ENCODE measurements at regions not wholly inside any gene's neighbourhood (a gene's known extent, or its start where the extent isn't known, plus 50 kb on each side); places are given as distances from the start of the nearest gene placed in this dataset.

DNA sequence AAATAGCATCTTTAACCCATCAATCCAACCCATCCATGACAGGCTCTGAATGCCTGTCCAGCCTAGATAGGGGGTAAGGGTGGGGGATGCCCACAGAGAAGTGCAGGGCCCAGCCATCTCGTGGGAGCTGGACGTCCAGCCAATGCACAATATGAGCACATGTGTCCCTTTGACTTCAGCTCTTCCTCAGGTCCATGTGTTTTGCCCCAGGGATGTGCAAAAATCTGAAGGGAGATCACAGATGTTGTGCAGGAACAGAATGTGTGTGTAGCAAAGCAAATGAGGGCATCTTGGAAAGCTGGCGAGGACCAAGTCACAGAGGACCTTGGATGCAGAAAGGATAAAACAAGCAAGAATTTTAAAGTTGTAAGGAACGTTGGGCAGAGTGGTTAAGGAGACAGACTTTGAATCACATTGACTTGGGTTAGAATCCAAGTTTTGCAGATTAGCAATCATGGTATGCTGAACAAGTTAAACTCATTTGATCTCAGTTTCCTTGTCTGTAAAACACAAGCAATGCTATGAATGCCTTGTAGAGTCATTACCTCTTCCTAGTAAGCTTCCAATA is 104.5 kb downstream of the TTC32 start:
- no peak overlapping the region for H2AFZ ChIP-seq (ENCODE audit: low read length)
- no peaks in the 10 kb centered on the region for H4K20me1 ChIP-seq (ENCODE audit: insufficient read depth, low read length)
- H3K79me2 ChIP-seq (ENCODE audit: insufficient read depth, low read length): no peaks in the 10 kb centered on the region
- no peaks in the 10 kb centered on the region for H3K4me1 ChIP-seq (ENCODE audit: insufficient read depth, low read length, severe bottlenecking)
- no peaks in the 10 kb centered on the region for H3K27me3 ChIP-seq (ENCODE audit: insufficient read depth, low read length)
- TF ChIP-seq EZH2 (IDR thresholded peaks at IDR 0.05; ENCODE audit: borderline replicate concordance, low read length): no peak
- TF ChIP-seq, protein P1, sequence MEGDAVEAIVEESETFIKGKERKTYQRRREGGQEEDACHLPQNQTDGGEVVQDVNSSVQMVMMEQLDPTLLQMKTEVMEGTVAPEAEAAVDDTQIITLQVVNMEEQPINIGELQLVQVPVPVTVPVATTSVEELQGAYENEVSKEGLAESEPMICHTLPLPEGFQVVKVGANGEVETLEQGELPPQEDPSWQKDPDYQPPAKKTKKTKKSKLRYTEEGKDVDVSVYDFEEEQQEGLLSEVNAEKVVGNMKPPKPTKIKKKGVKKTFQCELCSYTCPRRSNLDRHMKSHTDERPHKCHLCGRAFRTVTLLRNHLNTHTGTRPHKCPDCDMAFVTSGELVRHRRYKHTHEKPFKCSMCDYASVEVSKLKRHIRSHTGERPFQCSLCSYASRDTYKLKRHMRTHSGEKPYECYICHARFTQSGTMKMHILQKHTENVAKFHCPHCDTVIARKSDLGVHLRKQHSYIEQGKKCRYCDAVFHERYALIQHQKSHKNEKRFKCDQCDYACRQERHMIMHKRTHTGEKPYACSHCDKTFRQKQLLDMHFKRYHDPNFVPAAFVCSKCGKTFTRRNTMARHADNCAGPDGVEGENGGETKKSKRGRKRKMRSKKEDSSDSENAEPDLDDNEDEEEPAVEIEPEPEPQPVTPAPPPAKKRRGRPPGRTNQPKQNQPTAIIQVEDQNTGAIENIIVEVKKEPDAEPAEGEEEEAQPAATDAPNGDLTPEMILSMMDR (IDR thresholded peaks at IDR 0.05; ENCODE audit: low read length): no peak
- no peak overlapping the region for H3K27ac ChIP-seq (ENCODE audit: low read depth, low read length, poor library complexity, severe bottlenecking)
- no peak overlapping the region for H3K9ac ChIP-seq (ENCODE audit: low read length)
- no peak overlapping the region for H3K4me3 ChIP-seq (ENCODE audit: low read depth, low read length, poor library complexity, severe bottlenecking)
- H3K9me3 ChIP-seq (ENCODE audit: low read length): no peaks in the 10 kb centered on the region
- no peak overlapping the region for H3K4me2 ChIP-seq (ENCODE audit: low read length)
- H3K9me2 ChIP-seq (ENCODE audit: low read depth, low read length): no peaks in the 10 kb centered on the region
- H3F3A ChIP-seq (ENCODE audit: insufficient read depth, low read length): no peaks in the 10 kb centered on the region
- H3K36me3 ChIP-seq (ENCODE audit: insufficient read depth, low read length): no peaks in the 10 kb centered on the region

DNA sequence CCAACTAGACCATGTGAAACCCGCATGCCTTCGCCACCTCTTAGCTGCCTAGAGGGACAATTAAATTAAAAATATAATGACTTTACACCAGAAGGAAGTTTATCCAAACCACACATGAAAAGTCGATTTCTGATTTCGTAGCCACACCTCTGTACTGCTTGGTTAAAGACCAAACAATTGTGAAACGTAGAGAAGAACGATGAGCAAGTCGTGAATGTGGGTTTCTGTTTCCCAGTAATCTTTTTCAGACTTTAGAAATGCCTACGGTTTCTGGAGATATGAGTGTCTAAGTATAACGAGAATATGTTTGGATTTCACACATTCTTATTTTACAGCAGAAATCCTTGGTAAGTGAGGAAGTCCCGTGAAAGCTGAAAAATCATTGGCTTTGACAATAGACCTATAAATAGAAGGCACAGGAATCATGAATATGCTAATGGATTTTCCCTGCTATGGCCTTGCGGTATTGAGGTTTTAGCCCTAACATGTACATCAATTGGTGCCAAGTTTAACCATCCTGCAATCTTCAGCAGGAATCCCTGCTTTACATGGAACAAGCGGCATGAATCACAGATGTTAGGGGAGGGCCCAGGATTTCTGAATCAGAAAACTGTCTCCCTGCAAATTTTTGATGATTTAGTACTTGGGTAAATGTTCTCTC is 105.6 kb downstream of the TTC32 start:
- no peak overlapping the region for H3K9ac ChIP-seq (ENCODE audit: low read length)

GRCh38 chr2:19793132-19793750 is 108.5 kb downstream of the TTC32 start:
- no peak overlapping the region for H2AFZ ChIP-seq (ENCODE audit: low read length)
- H3K9ac ChIP-seq (ENCODE audit: low read length): no peak overlapping the region
- H3K79me2 ChIP-seq (ENCODE audit: insufficient read depth, low read length): no peaks in the 10 kb centered on the region
- no peak overlapping the region for H3K4me3 ChIP-seq (ENCODE audit: low read depth, low read length, poor library complexity, severe bottlenecking)
- no peaks in the 10 kb centered on the region for H3K4me1 ChIP-seq (ENCODE audit: insufficient read depth, low read length, severe bottlenecking)
- no peak overlapping the region for H3K4me2 ChIP-seq (ENCODE audit: low read length)
- H4K20me1 ChIP-seq (ENCODE audit: insufficient read depth, low read length): no peaks in the 10 kb centered on the region
- no peaks in the 10 kb centered on the region for H3K9me3 ChIP-seq (ENCODE audit: low read length)
- no peak overlapping the region for H3K27ac ChIP-seq (ENCODE audit: low read depth, low read length, poor library complexity, severe bottlenecking)
- H3K9me2 ChIP-seq (ENCODE audit: low read depth, low read length): no peaks in the 10 kb centered on the region
- H3F3A ChIP-seq (ENCODE audit: insufficient read depth, low read length): no peaks in the 10 kb centered on the region
- TF ChIP-seq, protein P1 (IDR thresholded peaks at IDR 0.05; ENCODE audit: low read length): no peak
- no peak for TF ChIP-seq EZH2 (IDR thresholded peaks at IDR 0.05; ENCODE audit: borderline replicate concordance, low read length)
- no peaks in the 10 kb centered on the region for H3K36me3 ChIP-seq (ENCODE audit: insufficient read depth, low read length)
- no peaks in the 10 kb centered on the region for H3K27me3 ChIP-seq (ENCODE audit: insufficient read depth, low read length)

More for the DNA sequence above, 105.6 kb downstream of the TTC32 start:
- Histone ChIP-seq H3K36me3 (ENCODE audit: insufficient read depth, low read length) (no peaks in the 10 kb centered on the region), H3K4me1 (ENCODE audit: insufficient read depth, low read length, severe bottlenecking) (no peaks in the 10 kb centered on the region), H3K27me3 (ENCODE audit: insufficient read depth, low read length) (no peaks in the 10 kb centered on the region), H3K4me2 (ENCODE audit: low read length) (no peak overlapping the region), H3K27ac (ENCODE audit: low read depth, low read length, poor library complexity, severe bottlenecking) (no peak overlapping the region), H3K79me2 (ENCODE audit: insufficient read depth, low read length) (no peaks in the 10 kb centered on the region), H3K9me3 (ENCODE audit: low read length) (no peaks in the 10 kb centered on the region), H3F3A (ENCODE audit: insufficient read depth, low read length) (no peaks in the 10 kb centered on the region), H4K20me1 (ENCODE audit: insufficient read depth, low read length) (no peaks in the 10 kb centered on the region), H2AFZ (ENCODE audit: low read length) (no peak overlapping the region), H3K9me2 (ENCODE audit: low read depth, low read length) (no peaks in the 10 kb centered on the region), H3K4me3 (ENCODE audit: low read depth, low read length, poor library complexity, severe bottlenecking) (no peak overlapping the region)
- TF ChIP-seq, protein P1 (IDR thresholded peaks at IDR 0.05; ENCODE audit: low read length): no peak
- no peak for TF ChIP-seq EZH2 (IDR thresholded peaks at IDR 0.05; ENCODE audit: borderline replicate concordance, low read length)

Measured in OCI-LY1 (cell line).